ENCODE measurements at regions not wholly inside any gene's neighbourhood (a gene's known extent, or its start where the extent isn't known, plus 50 kb on each side); places are given as distances from the start of the nearest gene placed in this dataset.
A peak's percentile ranks its signal among the peaks of the same experiment; 100 is the strongest.

- no peak overlapping the region for H3K4me3 ChIP-seq
- no peaks in the 10 kb centered on the region for H3K36me3 ChIP-seq
- H3K27ac ChIP-seq = no peak overlapping the region
- H3K4me1 ChIP-seq = no peaks in the 10 kb centered on the region
- H3K9me3 ChIP-seq = no peaks in the 10 kb centered on the region
- TF ChIP-seq EP300 (IDR thresholded peaks at IDR 0.05) = no peak
- TF ChIP-seq POLR2A (IDR thresholded peaks at IDR 0.05) = no peak
- TF ChIP-seq POLR2AphosphoS5 (IDR thresholded peaks at IDR 0.05) = no peak
- TF ChIP-seq CTCF (IDR thresholded peaks at IDR 0.05) = no peak
- H3K27me3 ChIP-seq = no peaks in the 10 kb centered on the region
- DNase-seq (ENCODE audit: low spot score in 2 of 2) = no peak
These were observed 80.2 kb upstream of the ZC3H15 start for GRCh38 chr2:186405842-186406241.

- H3K4me1 ChIP-seq = no peaks in the 10 kb centered on the region
- 99% methylated on average over 3 of the region's 3 CpGs for WGBS
- TF ChIP-seq EP300 (IDR thresholded peaks at IDR 0.05) = no peak
- no peak for TF ChIP-seq CTCF (IDR thresholded peaks at IDR 0.05)
- no peak for TF ChIP-seq POLR2AphosphoS5 (IDR thresholded peaks at IDR 0.05)
- no peak for TF ChIP-seq POLR2A (IDR thresholded peaks at IDR 0.05)
- no peak overlapping the region for H3K4me3 ChIP-seq
- no peaks in the 10 kb centered on the region for H3K9me3 ChIP-seq
- H3K36me3 ChIP-seq = no peaks in the 10 kb centered on the region
- no peak overlapping the region for H3K27ac ChIP-seq
- DNase-seq (ENCODE audit: low spot score in 2 of 2) = no peak
- H3K27me3 ChIP-seq = no peaks in the 10 kb centered on the region
These were observed 78.4 kb upstream of the ZC3H15 start for GRCh38 chr2:186407611-186408010.

- no peak overlapping the region for H3K4me3 ChIP-seq
- no peaks in the 10 kb centered on the region for H3K27me3 ChIP-seq
- TF ChIP-seq POLR2A (IDR thresholded peaks at IDR 0.05) (no peak), CTCF (IDR thresholded peaks at IDR 0.05) (no peak)
- WGBS = 84% methylated on average over 2 of the region's 2 CpGs
- no peak for DNase-seq (ENCODE audit: low spot score in 2 of 2)
- no peak overlapping the region for H3K27ac ChIP-seq
- no peaks in the 10 kb centered on the region for H3K9me3 ChIP-seq
- H3K4me1 ChIP-seq = no peaks in the 10 kb centered on the region
- H3K36me3 ChIP-seq = no peaks in the 10 kb centered on the region
These were observed 75.3 kb upstream of the ZC3H15 start for GRCh38 chr2:186410802-186411201.

- WGBS = 13% methylated on average over 3 of the region's 3 CpGs
- Histone ChIP-seq H3K9me3 (no peaks in the 10 kb centered on the region), H3K4me1 (peaks cover 11% of the 10 kb centered on the region), H3K4me3 (no peak overlapping the region), H3K36me3 (no peaks in the 10 kb centered on the region), H3K27me3 (no peaks in the 10 kb centered on the region), H3K27ac (no peak overlapping the region)
- peak in 2 of 3 donors; percentile 59 to 61 for TF ChIP-seq POLR2AphosphoS5 (IDR thresholded peaks at IDR 0.05)
- no peak for TF ChIP-seq EP300 (IDR thresholded peaks at IDR 0.05)
- no peak for TF ChIP-seq CTCF (IDR thresholded peaks at IDR 0.05)
- no peak for TF ChIP-seq POLR2A (IDR thresholded peaks at IDR 0.05)
- DNase-seq (ENCODE audit: low spot score in 2 of 2) = no peak
These were observed 63.8 kb upstream of the ZC3H15 start for GRCh38 chr2:186422226-186422625.

- Histone ChIP-seq H3K27ac (no peak overlapping the region), H3K9me3 (no peaks in the 10 kb centered on the region), H3K27me3 (no peaks in the 10 kb centered on the region), H3K4me1 (peaks cover 16% of the 10 kb centered on the region), H3K36me3 (no peaks in the 10 kb centered on the region), H3K4me3 (no peak overlapping the region)
- 91% methylated on average over 2 of the region's 2 CpGs for WGBS
- TF ChIP-seq CTCF (IDR thresholded peaks at IDR 0.05) (no peak), EP300 (IDR thresholded peaks at IDR 0.05) (no peak), POLR2A (IDR thresholded peaks at IDR 0.05) (no peak), POLR2AphosphoS5 (IDR thresholded peaks at IDR 0.05) (no peak)
- no peak for DNase-seq (ENCODE audit: low spot score in 2 of 2)
These were observed 62.6 kb upstream of the ZC3H15 start for GRCh38 chr2:186423481-186423880.
